ENCODE measurements at regions not wholly inside any gene's neighbourhood (a gene's known extent, or its start where the extent isn't known, plus 50 kb on each side); places are given as distances from the start of the nearest gene placed in this dataset.

DNA sequence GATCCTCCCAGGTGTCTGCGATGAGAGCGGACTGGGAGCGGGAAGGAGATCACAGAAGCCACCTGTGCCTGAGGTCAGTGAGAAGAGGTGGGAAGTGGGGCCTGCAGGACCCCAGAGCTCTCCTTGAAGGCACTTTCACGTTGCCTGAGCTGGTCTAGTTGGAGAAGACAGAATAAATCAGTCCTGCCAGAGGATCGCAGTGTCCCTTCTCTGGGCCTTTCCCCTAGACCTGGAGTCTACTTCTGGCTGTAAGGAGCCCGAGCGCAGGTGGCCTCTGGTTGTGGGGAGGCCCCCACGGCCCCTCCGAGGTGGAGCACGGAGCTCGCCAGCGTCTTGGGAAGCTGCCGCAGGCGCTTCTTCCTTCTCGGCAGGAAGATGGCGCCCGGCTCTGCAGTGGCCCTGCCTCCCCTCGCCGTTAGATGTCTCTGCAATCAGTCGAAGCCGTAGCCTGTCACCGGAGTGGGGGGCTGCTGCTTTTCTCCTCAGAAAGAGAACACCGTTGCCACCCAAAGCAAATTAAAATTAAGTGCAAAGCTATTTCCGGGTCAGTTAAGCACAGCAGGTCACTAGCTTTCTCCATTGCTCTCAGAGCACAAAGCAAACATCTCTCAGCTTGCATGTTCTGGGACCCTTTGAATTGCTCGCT, 212.0 kb upstream of the MYT1L start:
- Mint-ChIP-seq H3K4me3 (no peak overlapping the region), H3K4me1 (ENCODE audit: low read depth) (no peaks in the 10 kb centered on the region), H3K27ac (no peak overlapping the region), H3K36me3 (ENCODE audit: low read depth) (no peaks in the 10 kb centered on the region), H3K9me3 (no peaks in the 10 kb centered on the region), H3K27me3 (ENCODE audit: low read depth) (no peaks in the 10 kb centered on the region)

DNA sequence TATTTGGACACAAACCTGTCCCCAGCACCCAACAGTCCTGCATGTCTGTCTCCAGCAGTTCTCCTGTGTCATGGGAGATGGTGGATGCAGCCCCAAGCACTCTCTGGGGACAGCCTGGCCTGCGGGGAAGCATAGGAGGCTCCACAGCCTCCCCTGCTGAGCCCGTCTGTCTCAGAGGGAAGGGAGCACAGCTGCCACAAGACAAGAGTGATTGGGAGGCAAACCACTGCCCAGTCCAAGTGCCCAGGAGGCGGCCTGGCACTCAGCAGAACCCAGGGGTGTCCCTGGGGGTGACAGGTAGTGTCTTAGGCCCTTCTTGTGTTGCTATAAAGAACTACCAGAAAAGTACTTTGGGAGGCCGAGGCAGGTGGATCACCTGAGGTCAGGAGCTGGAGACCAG, 211.2 kb upstream of the MYT1L start:
- no peak overlapping the region for H3K4me3 Mint-ChIP-seq
- H3K9me3 Mint-ChIP-seq = no peaks in the 10 kb centered on the region
- H3K4me1 Mint-ChIP-seq (ENCODE audit: low read depth) = no peaks in the 10 kb centered on the region
- H3K27ac Mint-ChIP-seq = no peak overlapping the region
- H3K36me3 Mint-ChIP-seq (ENCODE audit: low read depth) = no peaks in the 10 kb centered on the region
- H3K27me3 Mint-ChIP-seq (ENCODE audit: low read depth) = no peaks in the 10 kb centered on the region

DNA sequence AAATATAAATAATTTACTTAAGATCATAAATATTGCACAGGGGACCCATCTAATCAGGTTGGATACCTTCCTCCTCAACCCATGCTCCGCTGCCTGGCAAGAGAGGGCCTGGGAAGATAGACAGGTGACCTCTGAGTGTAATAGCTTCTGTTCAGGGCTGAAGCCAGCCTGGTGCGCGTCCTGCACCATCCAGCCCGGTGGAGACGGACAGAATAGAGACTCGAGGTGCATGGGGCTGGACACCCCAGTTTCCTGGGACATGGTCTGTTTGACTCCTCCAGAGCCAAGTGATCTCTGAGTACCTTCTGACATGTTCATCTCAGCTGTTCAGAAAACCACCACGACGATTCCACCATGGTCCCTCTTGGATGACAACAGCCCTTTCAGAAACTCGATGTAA, 209.3 kb upstream of the MYT1L start:
- H3K9me3 Mint-ChIP-seq = no peaks in the 10 kb centered on the region
- H3K27me3 Mint-ChIP-seq (ENCODE audit: low read depth) = no peaks in the 10 kb centered on the region
- H3K4me1 Mint-ChIP-seq (ENCODE audit: low read depth) = no peaks in the 10 kb centered on the region
- no peaks in the 10 kb centered on the region for H3K36me3 Mint-ChIP-seq (ENCODE audit: low read depth)
- no peak overlapping the region for H3K4me3 Mint-ChIP-seq
- H3K27ac Mint-ChIP-seq = no peak overlapping the region

DNA sequence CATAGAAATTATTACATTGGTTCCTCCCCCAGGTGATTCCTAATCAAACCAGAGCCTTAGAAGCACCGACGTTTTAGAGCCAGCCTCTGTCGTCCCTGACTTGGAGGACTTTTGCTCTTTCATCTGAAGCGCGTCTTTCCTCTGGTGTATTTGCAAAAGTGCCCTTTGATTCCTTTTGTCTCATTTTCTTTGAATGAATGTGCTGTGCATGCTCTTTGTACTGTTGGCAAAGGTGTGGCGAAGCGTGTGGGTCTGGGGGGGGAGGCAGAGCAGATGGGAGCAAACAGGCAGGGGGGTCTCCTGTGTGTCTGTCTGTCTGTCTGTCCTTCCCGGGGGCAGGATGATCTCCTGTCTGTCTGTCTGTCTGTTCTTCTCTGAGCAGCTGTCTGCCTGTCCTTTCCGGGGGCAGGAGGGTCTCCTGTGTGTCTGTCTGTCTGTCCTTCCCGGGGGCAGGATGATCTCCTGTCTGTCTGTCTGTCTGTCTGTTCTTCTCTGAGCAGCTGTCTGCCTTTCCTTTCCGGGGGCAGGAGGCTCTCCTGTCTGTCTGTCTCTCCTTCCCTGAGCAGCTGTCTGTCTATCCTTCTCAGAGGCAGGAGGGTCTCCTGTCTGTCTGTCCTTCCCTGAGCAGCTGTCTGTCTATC, 205.5 kb upstream of the MYT1L start:
- Mint-ChIP-seq H3K9me3 (no peaks in the 10 kb centered on the region), H3K27ac (no peak overlapping the region), H3K27me3 (ENCODE audit: low read depth) (no peaks in the 10 kb centered on the region), H3K36me3 (ENCODE audit: low read depth) (no peaks in the 10 kb centered on the region), H3K4me1 (ENCODE audit: low read depth) (no peaks in the 10 kb centered on the region), H3K4me3 (no peak overlapping the region)

DNA sequence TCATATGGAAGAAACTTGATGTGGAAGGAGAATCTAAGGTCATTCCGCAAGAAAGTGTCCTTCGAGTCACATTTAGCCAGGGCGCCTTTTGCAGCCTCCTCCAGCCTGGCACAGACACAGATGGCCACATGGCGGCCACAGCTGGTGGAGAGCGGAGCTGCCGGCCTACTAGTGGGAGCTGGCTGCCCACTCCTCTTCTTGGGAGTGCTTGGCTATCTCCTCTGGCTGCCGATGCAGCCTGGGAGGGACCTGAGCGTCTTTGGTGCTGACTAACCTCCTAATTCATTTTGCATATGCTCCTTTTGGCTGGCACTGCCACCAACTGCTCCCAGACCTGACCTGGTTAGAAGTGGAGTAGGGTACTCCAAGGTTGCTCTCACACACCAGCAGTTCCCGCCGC, 199.3 kb upstream of the MYT1L start:
- Mint-ChIP-seq H3K4me3 (no peak overlapping the region), H3K4me1 (ENCODE audit: low read depth) (no peaks in the 10 kb centered on the region)

DNA sequence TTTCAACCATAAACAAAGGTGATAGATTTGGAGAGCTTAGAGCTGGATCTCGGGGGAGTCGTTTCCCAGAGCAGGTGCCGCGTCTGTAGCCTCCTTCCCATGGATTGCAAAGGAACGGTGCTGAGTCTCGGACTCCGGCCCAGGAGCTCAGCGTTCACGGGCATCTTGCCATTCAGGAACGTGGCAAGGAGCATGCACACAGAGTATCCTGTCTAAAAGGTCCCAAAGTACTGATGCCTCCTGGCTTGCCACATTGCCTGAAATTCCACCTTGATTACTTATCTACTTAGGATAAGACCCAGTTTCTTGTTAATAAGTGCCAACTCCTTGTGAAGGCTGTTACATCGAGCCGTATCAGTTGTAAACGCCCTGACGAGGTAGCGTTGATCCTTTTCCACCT, 197.8 kb upstream of the MYT1L start:
- Mint-ChIP-seq H3K27me3 (ENCODE audit: low read depth) (no peaks in the 10 kb centered on the region), H3K4me3 (no peak overlapping the region), H3K36me3 (ENCODE audit: low read depth) (no peaks in the 10 kb centered on the region), H3K9me3 (no peaks in the 10 kb centered on the region), H3K4me1 (ENCODE audit: low read depth) (no peaks in the 10 kb centered on the region), H3K27ac (no peak overlapping the region)

More for the DNA sequence above, 199.3 kb upstream of the MYT1L start:
- Mint-ChIP-seq H3K27ac (no peak overlapping the region), H3K9me3 (no peaks in the 10 kb centered on the region), H3K27me3 (ENCODE audit: low read depth) (no peaks in the 10 kb centered on the region), H3K36me3 (ENCODE audit: low read depth) (no peaks in the 10 kb centered on the region)

DNA sequence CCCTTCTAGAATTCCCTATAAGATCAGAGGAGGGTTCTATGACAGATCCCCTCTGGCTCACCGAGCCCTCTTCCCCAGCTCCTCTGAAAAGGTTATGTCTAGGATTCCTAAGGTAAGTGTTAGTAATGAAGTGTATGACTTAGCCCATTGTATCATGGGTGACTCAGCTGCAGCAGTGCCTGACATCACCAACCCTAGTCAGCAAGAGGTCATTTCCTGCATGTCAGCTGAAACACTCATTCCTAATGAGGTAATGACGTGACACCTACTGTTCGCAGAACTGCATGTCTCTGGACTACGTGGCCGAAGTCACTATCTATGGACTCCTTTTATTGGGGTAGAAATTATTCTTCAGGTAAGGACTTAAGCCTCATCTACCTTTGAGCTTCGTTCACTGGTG, 196.1 kb upstream of the MYT1L start:
- no peaks in the 10 kb centered on the region for H3K4me1 Mint-ChIP-seq (ENCODE audit: low read depth)
- H3K27ac Mint-ChIP-seq = no peak overlapping the region
- no peaks in the 10 kb centered on the region for H3K9me3 Mint-ChIP-seq
- no peaks in the 10 kb centered on the region for H3K27me3 Mint-ChIP-seq (ENCODE audit: low read depth)
- no peak overlapping the region for H3K4me3 Mint-ChIP-seq
- no peaks in the 10 kb centered on the region for H3K36me3 Mint-ChIP-seq (ENCODE audit: low read depth)

DNA sequence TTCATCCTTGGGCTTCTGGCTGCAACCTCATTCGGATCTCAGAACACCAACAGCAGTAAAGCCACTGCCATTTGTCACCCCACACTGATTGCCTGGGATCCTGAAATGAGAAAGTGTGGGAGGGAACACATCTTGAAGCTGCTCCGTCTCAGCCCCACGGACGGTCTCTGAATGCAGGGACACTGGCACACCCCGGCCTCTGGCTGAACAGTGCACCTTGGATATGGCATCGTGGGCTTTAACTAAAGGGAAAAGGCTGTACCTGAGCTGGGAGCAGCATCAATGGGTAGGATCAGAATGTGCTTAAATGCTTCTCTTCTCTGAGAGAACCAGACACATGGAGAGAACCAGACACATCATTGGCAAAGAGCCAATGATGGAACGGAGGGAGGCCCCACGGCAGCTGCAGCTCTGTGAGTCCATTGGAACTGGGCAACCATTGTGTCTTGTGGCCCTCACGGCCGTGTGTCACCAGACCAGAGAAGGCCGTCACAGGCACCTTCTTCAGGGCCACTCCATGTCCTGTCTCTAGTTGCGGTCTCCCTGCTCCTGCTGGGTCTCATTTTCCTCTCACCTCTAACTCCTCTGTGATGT, 193.4 kb upstream of the MYT1L start:
- Mint-ChIP-seq H3K4me3 (no peak overlapping the region), H3K27ac (no peak overlapping the region), H3K27me3 (ENCODE audit: low read depth) (no peaks in the 10 kb centered on the region), H3K4me1 (ENCODE audit: low read depth) (no peaks in the 10 kb centered on the region), H3K9me3 (no peaks in the 10 kb centered on the region), H3K36me3 (ENCODE audit: low read depth) (no peaks in the 10 kb centered on the region)

DNA sequence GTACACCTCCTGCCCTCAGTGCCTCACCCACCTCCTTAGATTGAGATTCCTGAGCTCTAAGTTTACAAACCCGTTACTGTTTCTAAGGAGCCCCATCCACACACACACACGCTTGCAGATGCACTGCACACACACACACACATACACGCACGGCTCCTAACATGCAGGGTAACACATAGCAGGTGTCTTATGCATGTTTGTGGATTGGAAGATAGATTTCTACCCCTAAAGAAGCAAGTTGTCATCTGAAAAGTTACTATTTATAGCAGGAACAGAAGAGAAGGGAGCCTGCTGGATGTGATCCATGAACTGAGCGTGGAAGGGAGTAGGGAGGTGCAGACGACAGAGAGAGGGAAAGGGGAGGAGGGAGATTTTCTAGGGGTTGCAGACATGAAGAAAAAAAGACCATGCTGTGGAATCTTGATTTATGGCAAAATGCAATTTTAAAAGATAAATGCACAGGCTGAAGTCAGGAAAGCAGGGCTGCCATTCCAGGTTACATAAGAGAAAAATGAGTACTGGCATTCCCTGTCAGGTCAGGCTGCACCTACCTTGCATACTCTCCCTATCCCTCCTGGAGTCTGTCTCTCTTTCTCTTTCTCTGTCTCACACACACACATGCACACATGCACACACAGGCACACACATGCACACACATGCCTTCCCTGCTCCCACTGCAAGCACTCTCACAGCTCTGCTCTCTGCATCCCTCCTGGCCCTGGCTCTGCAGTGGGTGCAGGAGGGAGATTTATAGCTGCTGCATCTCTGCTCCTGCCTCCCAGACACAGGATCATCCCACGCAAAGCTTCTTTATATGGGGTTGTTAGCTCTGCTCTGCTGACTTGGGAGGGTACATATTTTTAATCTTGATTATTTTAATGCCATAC, 192.6 kb upstream of the MYT1L start:
- no peaks in the 10 kb centered on the region for H3K4me1 Mint-ChIP-seq (ENCODE audit: low read depth)
- no peaks in the 10 kb centered on the region for H3K9me3 Mint-ChIP-seq
- no peak overlapping the region for H3K27ac Mint-ChIP-seq
- no peaks in the 10 kb centered on the region for H3K27me3 Mint-ChIP-seq (ENCODE audit: low read depth)
- no peak overlapping the region for H3K4me3 Mint-ChIP-seq
- no peaks in the 10 kb centered on the region for H3K36me3 Mint-ChIP-seq (ENCODE audit: low read depth)

DNA sequence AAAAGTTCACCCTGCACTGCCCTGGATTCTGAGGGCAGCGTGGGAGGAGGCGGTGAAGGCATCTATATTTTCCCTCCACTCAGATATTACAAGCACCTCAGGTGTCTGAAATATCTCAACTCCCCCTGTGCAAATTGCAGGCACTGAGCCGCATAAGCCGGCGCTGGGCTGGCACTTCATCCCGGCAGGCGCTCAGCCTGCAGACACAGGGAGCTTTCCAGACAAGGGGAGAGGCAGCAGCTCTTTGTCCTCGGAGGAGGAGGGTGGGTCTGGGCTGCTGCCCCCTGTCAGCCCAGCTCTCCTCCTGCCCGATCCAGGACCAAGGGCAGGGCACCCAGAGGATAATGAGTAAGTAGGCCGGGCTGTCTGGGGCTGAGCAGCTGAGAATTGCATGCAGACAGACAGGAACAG, 189.3 kb upstream of the MYT1L start:
- Mint-ChIP-seq H3K4me1 (ENCODE audit: low read depth) (no peaks in the 10 kb centered on the region), H3K27ac (no peak overlapping the region), H3K4me3 (no peak overlapping the region), H3K9me3 (no peaks in the 10 kb centered on the region), H3K36me3 (ENCODE audit: low read depth) (no peaks in the 10 kb centered on the region), H3K27me3 (ENCODE audit: low read depth) (no peaks in the 10 kb centered on the region)

DNA sequence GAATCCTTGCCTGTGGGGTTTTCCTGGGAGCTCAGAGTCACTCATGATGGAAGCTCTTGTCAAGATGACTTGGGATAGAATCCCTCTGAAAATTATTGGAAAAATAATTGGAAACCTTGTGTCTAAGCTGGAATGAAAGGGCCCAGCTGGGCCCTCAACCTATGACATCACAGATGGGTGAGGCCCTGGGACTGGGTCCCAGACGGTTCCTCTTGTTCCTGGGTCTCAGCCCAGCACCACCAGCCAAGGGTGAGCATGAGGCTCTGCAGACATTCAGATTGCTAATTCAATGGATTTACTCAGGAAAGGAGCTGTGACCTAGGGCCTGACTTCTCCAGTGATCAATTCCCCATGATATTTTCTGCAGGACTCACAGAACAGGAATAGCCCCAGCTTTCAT, 188.3 kb upstream of the MYT1L start:
- H3K27ac Mint-ChIP-seq = no peak overlapping the region
- H3K4me1 Mint-ChIP-seq (ENCODE audit: low read depth) = no peaks in the 10 kb centered on the region
- no peaks in the 10 kb centered on the region for H3K27me3 Mint-ChIP-seq (ENCODE audit: low read depth)
- no peaks in the 10 kb centered on the region for H3K36me3 Mint-ChIP-seq (ENCODE audit: low read depth)
- no peaks in the 10 kb centered on the region for H3K9me3 Mint-ChIP-seq
- no peak overlapping the region for H3K4me3 Mint-ChIP-seq

DNA sequence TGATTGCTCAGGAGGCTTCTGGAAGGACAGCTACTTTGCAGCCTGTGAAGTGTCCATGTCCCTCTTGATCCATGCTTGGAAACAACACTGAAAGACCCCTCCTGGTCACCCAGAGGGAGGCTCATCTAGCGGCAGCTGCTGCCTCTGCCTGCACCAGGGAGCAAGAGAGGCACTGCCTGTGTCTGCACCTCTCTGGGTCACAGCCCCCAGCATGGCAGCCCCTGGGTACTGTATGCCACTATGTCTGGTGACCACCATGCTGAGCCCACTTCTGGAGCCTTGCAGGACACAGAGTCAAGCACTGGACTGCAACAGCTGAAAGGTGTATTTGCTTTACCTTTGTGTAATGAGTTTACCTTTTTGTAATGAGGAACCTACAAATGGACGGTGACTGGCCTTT, 186.3 kb upstream of the MYT1L start:
- H3K27ac Mint-ChIP-seq = no peak overlapping the region
- no peaks in the 10 kb centered on the region for H3K27me3 Mint-ChIP-seq (ENCODE audit: low read depth)
- no peaks in the 10 kb centered on the region for H3K36me3 Mint-ChIP-seq (ENCODE audit: low read depth)
- H3K9me3 Mint-ChIP-seq = no peaks in the 10 kb centered on the region
- no peak overlapping the region for H3K4me3 Mint-ChIP-seq
- H3K4me1 Mint-ChIP-seq (ENCODE audit: low read depth) = no peaks in the 10 kb centered on the region

DNA sequence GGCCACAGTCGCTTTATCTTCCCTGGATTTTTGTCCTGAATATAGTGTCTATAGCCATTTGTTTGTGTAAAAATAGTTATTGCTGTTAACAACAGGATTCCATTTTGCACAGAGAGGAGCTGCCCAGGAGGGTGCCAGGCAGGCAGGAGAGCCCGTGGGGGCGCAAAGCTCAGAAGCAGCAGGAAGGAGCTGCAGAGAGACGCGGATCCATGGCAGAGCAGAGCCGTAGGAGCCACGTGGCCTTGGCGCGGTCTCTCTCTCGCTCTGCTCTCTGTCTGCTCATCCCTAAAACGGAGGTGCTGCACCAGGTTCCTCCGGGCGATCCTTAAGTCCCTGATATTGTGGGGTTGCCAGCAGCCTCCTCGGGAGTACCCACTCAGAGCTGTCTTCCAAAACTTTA, 185.3 kb upstream of the MYT1L start:
- Mint-ChIP-seq H3K27me3 (ENCODE audit: low read depth) (no peaks in the 10 kb centered on the region), H3K27ac (no peak overlapping the region), H3K36me3 (ENCODE audit: low read depth) (no peaks in the 10 kb centered on the region), H3K4me1 (ENCODE audit: low read depth) (no peaks in the 10 kb centered on the region), H3K9me3 (no peaks in the 10 kb centered on the region), H3K4me3 (no peak overlapping the region)

DNA sequence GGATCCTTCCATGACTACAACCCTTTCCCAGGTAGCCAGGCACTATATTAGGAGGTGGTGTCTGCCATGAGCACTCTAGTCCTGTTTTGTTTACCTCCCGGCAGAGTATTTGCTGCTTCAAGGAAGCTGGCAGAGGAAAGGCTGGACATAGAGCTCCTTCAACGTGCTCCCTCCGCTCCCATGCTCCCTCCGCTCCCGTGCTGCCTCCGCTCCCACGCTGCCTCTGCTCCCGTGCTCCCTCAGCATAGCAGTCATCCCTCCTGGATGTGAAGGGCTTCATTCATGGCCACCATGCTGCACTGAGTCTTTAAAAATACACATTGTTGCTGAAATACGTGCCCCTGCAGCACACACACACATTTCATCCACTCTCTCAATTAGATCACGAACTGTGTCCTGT, 181.9 kb upstream of the MYT1L start:
- no peak overlapping the region for H3K27ac Mint-ChIP-seq
- no peaks in the 10 kb centered on the region for H3K36me3 Mint-ChIP-seq (ENCODE audit: low read depth)
- H3K4me3 Mint-ChIP-seq = no peak overlapping the region
- no peaks in the 10 kb centered on the region for H3K27me3 Mint-ChIP-seq (ENCODE audit: low read depth)
- no peaks in the 10 kb centered on the region for H3K4me1 Mint-ChIP-seq (ENCODE audit: low read depth)
- H3K9me3 Mint-ChIP-seq = no peaks in the 10 kb centered on the region

Measured in T-helper 1 cell treated with Interleukin-12 subunit alpha and Interleukin-12 subunit beta and Interleukin-4 antibody, amounts not matched to agents 30 μg/mL and 1 μg/mL, for 36 hours (primary cell).